ENCODE measurements at regions not wholly inside any gene's neighbourhood (a gene's known extent, or its start where the extent isn't known, plus 50 kb on each side); places are given as distances from the start of the nearest gene placed in this dataset.

- DNase-seq (ENCODE audit: low read depth): peak; percentile 25
These were observed 1237.5 kb downstream of the MRPL39 start for GRCh38 chr21:24369746-24370145.

- DNase-seq (ENCODE audit: low read depth): no peak
These were observed 1238.0 kb downstream of the MRPL39 start for GRCh38 chr21:24369278-24369677.

GRCh38 chr21:24367936-24368335, 1239.3 kb downstream of the MRPL39 start:
- DNase-seq (ENCODE audit: low read depth): no peak

GRCh38 chr21:24353492-24353891, 1253.8 kb downstream of the MRPL39 start:
- no peak for DNase-seq (ENCODE audit: low read depth)

GRCh38 chr21:24339406-24339805, 1267.9 kb downstream of the MRPL39 start:
- DNase-seq (ENCODE audit: low read depth): no peak

GRCh38 chr21:24336491-24336890, 1270.8 kb downstream of the MRPL39 start:
- no peak for DNase-seq (ENCODE audit: low read depth)

GRCh38 chr21:24323536-24323935, 1283.7 kb downstream of the MRPL39 start:
- DNase-seq (ENCODE audit: low read depth): no peak

GRCh38 chr21:24316277-24316922, 1290.9 kb downstream of the MRPL39 start:
- DNase-seq (ENCODE audit: low read depth): no peak

GRCh38 chr21:24310788-24311187, 1296.5 kb downstream of the MRPL39 start:
- no peak for DNase-seq (ENCODE audit: low read depth)

GRCh38 chr21:24308183-24308582, 1299.1 kb downstream of the MRPL39 start:
- DNase-seq (ENCODE audit: low read depth): no peak

GRCh38 chr21:24302400-24302799, 1304.9 kb downstream of the MRPL39 start:
- no peak for DNase-seq (ENCODE audit: low read depth)

- DNase-seq (ENCODE audit: low read depth): no peak
These were observed 1309.2 kb downstream of the MRPL39 start for GRCh38 chr21:24298040-24298439.

- no peak for DNase-seq (ENCODE audit: low read depth)
These were observed 1313.1 kb downstream of the MRPL39 start for GRCh38 chr21:24294171-24294570.

GRCh38 chr21:24290151-24290833, 1317.0 kb downstream of the MRPL39 start:
- no peak for DNase-seq (ENCODE audit: low read depth)

- no peak for DNase-seq (ENCODE audit: low read depth)
These were observed 1317.7 kb downstream of the MRPL39 start for GRCh38 chr21:24289539-24289938.

- no peak for DNase-seq (ENCODE audit: low read depth)
These were observed 1326.7 kb downstream of the MRPL39 start for GRCh38 chr21:24280596-24280995.

GRCh38 chr21:24278711-24279110, 1328.6 kb downstream of the MRPL39 start:
- DNase-seq (ENCODE audit: low read depth): no peak

GRCh38 chr21:24276204-24276603, 1331.1 kb downstream of the MRPL39 start:
- DNase-seq (ENCODE audit: low read depth): no peak

GRCh38 chr21:24275616-24276015, 1331.7 kb downstream of the MRPL39 start:
- no peak for DNase-seq (ENCODE audit: low read depth)

GRCh38 chr21:24272521-24272938, 1334.8 kb downstream of the MRPL39 start:
- no peak for DNase-seq (ENCODE audit: low read depth)

GRCh38 chr21:24265987-24266386, 1341.3 kb downstream of the MRPL39 start:
- no peak for DNase-seq (ENCODE audit: low read depth)

- no peak for DNase-seq (ENCODE audit: low read depth)
These were observed 1346.5 kb downstream of the MRPL39 start for GRCh38 chr21:24260751-24261150.

- no peak for DNase-seq (ENCODE audit: low read depth)
These were observed 1348.0 kb downstream of the MRPL39 start for GRCh38 chr21:24259241-24259640.

GRCh38 chr21:24255591-24255990, 1351.7 kb downstream of the MRPL39 start:
- DNase-seq (ENCODE audit: low read depth): no peak
